H9 (cell line): ENCODE measurements at regions not wholly inside any gene's neighbourhood (a gene's known extent, or its start where the extent isn't known, plus 50 kb on each side); places are given as distances from the start of the nearest gene placed in this dataset.

Experiments used
- DNase-seq: peaks from one replicate; pipeline ENCODE4 v3.0.0-alpha.2; 2017
- H2AFZ ChIP-seq: one replicate; pipeline ENCODE4 v1.6.1; 2013; ENCODE audit warnings: mild to moderate bottlenecking, low read length, control low read depth, moderate library complexity
- H2AK5ac ChIP-seq: 2 replicates; pipeline ENCODE4 v1.6.1; 2013; ENCODE audit warnings: low read length, control low read depth, mixed read lengths; ENCODE audit not compliant: insufficient read length
- H2BK120ac ChIP-seq: one replicate; pipeline ENCODE4 v1.6.1; 2013; ENCODE audit warnings: low read depth, mild to moderate bottlenecking, low read length, control low read depth, inconsistent platforms; ENCODE audit not compliant: poor library complexity, severe bottlenecking
- H2BK12ac ChIP-seq: 2 replicates; pipeline ENCODE4 v1.6.1; 2013; ENCODE audit warnings: low read length, control low read depth, mixed read lengths, low read depth; ENCODE audit not compliant: insufficient read length
- H2BK15ac ChIP-seq: 2 replicates; pipeline ENCODE4 v1.6.1; 2013; ENCODE audit warnings: low read depth, low read length, control low read depth
- H2BK20ac ChIP-seq: one replicate; pipeline ENCODE4 v1.6.1; 2013; ENCODE audit warnings: low read depth, mild to moderate bottlenecking, low read length, control low read depth, inconsistent platforms; ENCODE audit not compliant: poor library complexity, severe bottlenecking
- H2BK5ac ChIP-seq: 2 replicates; pipeline ENCODE4 v1.6.1; 2013; ENCODE audit warnings: low read length, control low read depth, mixed read lengths; ENCODE audit not compliant: insufficient read length
- H3K14ac ChIP-seq: 2 replicates; pipeline ENCODE4 v1.6.1; 2013; ENCODE audit warnings: low read length, control low read depth; ENCODE audit not compliant: insufficient read depth
- H3K18ac ChIP-seq: 2 replicates; pipeline ENCODE4 v1.6.1; 2013; ENCODE audit warnings: low read depth, mild to moderate bottlenecking, mixed read lengths, low read length, control low read depth; ENCODE audit not compliant: insufficient read length
- H3K23ac ChIP-seq: 2 replicates; pipeline ENCODE4 v1.6.1; 2013; ENCODE audit warnings: low read length, control low read depth, mixed read lengths, low read depth; ENCODE audit not compliant: insufficient read length
- H3K23me2 ChIP-seq: 2 replicates; pipeline ENCODE4 v1.6.1; 2013; ENCODE audit warnings: low read depth, mild to moderate bottlenecking, mixed read lengths, low read length, control low read depth; ENCODE audit not compliant: insufficient read length, poor library complexity, severe bottlenecking
- H3K27ac ChIP-seq: 2 replicates; pipeline ENCODE4 v1.5.1; 2013; ENCODE audit warnings: low read length, control low read depth, mixed read lengths, low read depth; ENCODE audit not compliant: insufficient read length
- H3K27me3 ChIP-seq: 2 replicates; pipeline ENCODE4 v1.6.1; 2013; ENCODE audit warnings: low read length, control low read depth, inconsistent platforms; ENCODE audit not compliant: insufficient read depth
- H3K4ac ChIP-seq: 2 replicates; pipeline ENCODE4 v1.6.1; 2013; ENCODE audit warnings: low read depth, mild to moderate bottlenecking, control low read depth, inconsistent platforms, low read length, moderate library complexity
- H3K4me1 ChIP-seq: 2 replicates; pipeline ENCODE4 v1.6.1; 2013; ENCODE audit warnings: low read length, control low read depth, inconsistent platforms; ENCODE audit not compliant: insufficient read depth
- H3K4me2 ChIP-seq: 2 replicates; pipeline ENCODE4 v1.6.1; 2013; ENCODE audit warnings: low read length, control low read depth, mixed read lengths; ENCODE audit not compliant: insufficient read length, insufficient read depth
- H3K56ac ChIP-seq: 2 replicates; pipeline ENCODE4 v1.6.1; 2013; ENCODE audit warnings: low read depth, mild to moderate bottlenecking, mixed read lengths, low read length, control low read depth; ENCODE audit not compliant: insufficient read length
- H3K79me1 ChIP-seq: 2 replicates; pipeline ENCODE4 v1.6.1; 2013; ENCODE audit warnings: low read depth, mild to moderate bottlenecking, moderate library complexity, low read length, control low read depth, inconsistent platforms; ENCODE audit not compliant: insufficient read depth, poor library complexity, severe bottlenecking
- H3K79me2 ChIP-seq: 2 replicates; pipeline ENCODE4 v1.6.1; 2013; ENCODE audit warnings: low read length, control low read depth, inconsistent platforms; ENCODE audit not compliant: insufficient read depth
- H3K9ac ChIP-seq: 2 replicates; pipeline ENCODE4 v1.6.1; 2013; ENCODE audit warnings: low read length, control low read depth, mixed read lengths; ENCODE audit not compliant: insufficient read length; ENCODE audit errors: extremely low read depth
- H3K9me3 ChIP-seq: one replicate; pipeline ENCODE4 v1.6.1; 2013; ENCODE audit warnings: low read depth, low read length, inconsistent platforms; ENCODE audit not compliant: control insufficient read depth
- H3T11ph ChIP-seq: one replicate; pipeline ENCODE4 v1.6.1; 2013; ENCODE audit warnings: mild to moderate bottlenecking, low read length, control low read depth, inconsistent platforms
- H4K20me1 ChIP-seq: one replicate; pipeline ENCODE4 v1.6.1; 2013; ENCODE audit not compliant: control insufficient read depth, insufficient read length, insufficient read depth
- H4K5ac ChIP-seq: 2 replicates; pipeline ENCODE4 v1.6.1; 2013; ENCODE audit warnings: low read depth, mild to moderate bottlenecking, mixed read lengths, low read length, control low read depth; ENCODE audit not compliant: insufficient read length
- H4K8ac ChIP-seq: replicated peaks from 2 replicates; pipeline ENCODE4 v1.6.1; 2013; ENCODE audit warnings: low read length, control low read depth, mixed read lengths, low read depth; ENCODE audit not compliant: insufficient read length
- H4K91ac ChIP-seq: 2 replicates; pipeline ENCODE4 v1.6.1; 2013; ENCODE audit warnings: low read depth, mild to moderate bottlenecking, moderate library complexity, mixed read lengths, low read length, control low read depth; ENCODE audit not compliant: insufficient read length
- H3K27ac Mint-ChIP-seq, 3 experiments: 2 replicates in 2 of 3; 3 replicates in 1 of 3; pipeline ENCODE4 v1.8.0; 2020 to 2021; ENCODE audit warnings: mixed read lengths in 3 of 3, mild to moderate bottlenecking in 1 of 3, moderate library complexity in 1 of 3
- H3K27me3 Mint-ChIP-seq: 2 replicates; pipeline ENCODE4 v1.8.0; 2021; ENCODE audit warnings: low read depth, mild to moderate bottlenecking, moderate library complexity, mixed read lengths
- H3K36me3 Mint-ChIP-seq, 3 experiments: 2 replicates in 2 of 3; 3 replicates in 1 of 3; pipeline ENCODE4 v1.8.0; 2020 to 2021; ENCODE audit warnings: low read depth in 3 of 3, mixed read lengths in 3 of 3; ENCODE audit not compliant: insufficient read depth in 1 of 3
- H3K4me1 Mint-ChIP-seq, 2 experiments: 2 replicates each; pipeline ENCODE4 v1.8.0; 2020; ENCODE audit warnings: mixed read lengths in 2 of 2
- H3K4me3 Mint-ChIP-seq, 2 experiments: 2 replicates in 1 of 2; 3 replicates in 1 of 2; pipeline ENCODE4 v1.8.0; 2020 to 2021; ENCODE audit warnings: mild to moderate bottlenecking in 2 of 2, mixed read lengths in 2 of 2, moderate library complexity in 1 of 2
- H3K9me3 Mint-ChIP-seq, 2 experiments: 2 replicates in 1 of 2; 3 replicates in 1 of 2; pipeline ENCODE4 v1.8.0; 2020; ENCODE audit warnings: mild to moderate bottlenecking in 2 of 2, mixed read lengths in 2 of 2, moderate library complexity in 1 of 2
- WGBS: extraction: QIAGEN DNeasy Blood & Tissue Kit; methylation state at CpG from one replicate; pipeline ENCODE4 v1.1.7; 2013; ENCODE audit warnings: missing lambda C conversion rate, low lambda C conversion rate, mixed read lengths; ENCODE audit not compliant: insufficient read length; ENCODE audit errors: extremely low coverage; 5-methylcytosine and 5-hydroxymethylcytosine counted together
- TF ChIP-seq, protein P1 (sequence below): fragments of 200-600 bp; sonication (generic); conservative IDR thresholded peaks from 3 replicates; pipeline ENCODE4 v1.8.0; 2021; ENCODE audit warnings: antibody characterized with exemption, mild to moderate bottlenecking

DNA sequence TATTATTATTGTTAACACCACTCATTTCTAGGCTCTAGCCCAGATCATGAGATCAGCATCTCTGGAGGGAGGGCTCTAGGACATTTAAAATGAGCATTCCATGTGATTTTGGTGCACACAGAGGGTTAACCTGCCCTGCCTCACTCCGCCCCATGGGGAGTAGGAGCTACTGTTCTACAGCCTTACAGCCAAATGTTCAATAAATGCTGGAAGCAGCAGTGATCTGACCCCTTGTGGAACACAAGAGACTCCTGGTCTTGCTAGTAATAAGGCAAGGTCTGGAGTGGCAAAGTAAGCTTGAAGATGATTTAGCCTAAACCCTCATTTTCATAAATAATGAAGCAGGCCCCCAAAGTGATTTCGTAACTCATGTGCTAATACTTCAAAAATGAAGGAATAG, 166.4 kb upstream of the EOMES start:
- Histone ChIP-seq H4K20me1 (no peaks in the 10 kb centered on the region), H3K27me3 (no peaks in the 10 kb centered on the region), H3K79me1 (no peaks in the 10 kb centered on the region), H4K8ac (no peak overlapping the region), H3K4me1 (peaks cover 7% of the 10 kb centered on the region; the same call in 1 of the 2 replicates), H3K4me2 (no peak overlapping the region), H3K9ac (no peak overlapping the region), H2BK20ac (no peak overlapping the region), H2BK5ac (no peak overlapping the region), H3K56ac (no peak overlapping the region), H3K14ac (no peak overlapping the region), H2AK5ac (no peak overlapping the region), H3K79me2 (no peaks in the 10 kb centered on the region), H3K4ac (no peak overlapping the region), H2BK120ac (no peak overlapping the region), H2BK15ac (no peak overlapping the region), H3K27ac (no peak overlapping the region), H3K9me3 (no peaks in the 10 kb centered on the region), H3K18ac (no peak overlapping the region), H3T11ph (no peak overlapping the region), H2AFZ (no peak overlapping the region), H4K91ac (no peak overlapping the region), H2BK12ac (no peak overlapping the region), H4K5ac (no peak overlapping the region), H3K23me2 (no peaks in the 10 kb centered on the region), H3K23ac (no peak overlapping the region)
- H3K36me3 Mint-ChIP-seq, result peaks cover 0 to 6% (median 0%) of the 10 kb centered on the region in 3 experiments; a peak in 1 of 7 replicates
- no peak overlapping the region for H3K27ac Mint-ChIP-seq
- no peaks in the 10 kb centered on the region for H3K27me3 Mint-ChIP-seq
- TF ChIP-seq, protein P1, sequence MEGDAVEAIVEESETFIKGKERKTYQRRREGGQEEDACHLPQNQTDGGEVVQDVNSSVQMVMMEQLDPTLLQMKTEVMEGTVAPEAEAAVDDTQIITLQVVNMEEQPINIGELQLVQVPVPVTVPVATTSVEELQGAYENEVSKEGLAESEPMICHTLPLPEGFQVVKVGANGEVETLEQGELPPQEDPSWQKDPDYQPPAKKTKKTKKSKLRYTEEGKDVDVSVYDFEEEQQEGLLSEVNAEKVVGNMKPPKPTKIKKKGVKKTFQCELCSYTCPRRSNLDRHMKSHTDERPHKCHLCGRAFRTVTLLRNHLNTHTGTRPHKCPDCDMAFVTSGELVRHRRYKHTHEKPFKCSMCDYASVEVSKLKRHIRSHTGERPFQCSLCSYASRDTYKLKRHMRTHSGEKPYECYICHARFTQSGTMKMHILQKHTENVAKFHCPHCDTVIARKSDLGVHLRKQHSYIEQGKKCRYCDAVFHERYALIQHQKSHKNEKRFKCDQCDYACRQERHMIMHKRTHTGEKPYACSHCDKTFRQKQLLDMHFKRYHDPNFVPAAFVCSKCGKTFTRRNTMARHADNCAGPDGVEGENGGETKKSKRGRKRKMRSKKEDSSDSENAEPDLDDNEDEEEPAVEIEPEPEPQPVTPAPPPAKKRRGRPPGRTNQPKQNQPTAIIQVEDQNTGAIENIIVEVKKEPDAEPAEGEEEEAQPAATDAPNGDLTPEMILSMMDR, result peak; percentile 19; the same call in 1 of the 3 replicates
- DNase-seq, result no peak
- peaks cover 27 to 33% of the 10 kb centered on the region in 2 experiments for H3K4me1 Mint-ChIP-seq
- no peak overlapping the region for H3K4me3 Mint-ChIP-seq
- WGBS, result no CpG with 5 or more reads among the region's 2 CpGs
- 0 out of 5 replicates have a peak, but pooled peaks cover 0 to 4% of the 10 kb centered on the region in 2 experiments for H3K9me3 Mint-ChIP-seq
